ENCODE measurements at regions not wholly inside any gene's neighbourhood (a gene's known extent, or its start where the extent isn't known, plus 50 kb on each side); places are given as distances from the start of the nearest gene placed in this dataset.

- TF ChIP-seq CTCF (conservative IDR thresholded peaks at IDR 0.05) (no peak), ZFX (IDR thresholded peaks at IDR 0.05) (no peak)
Observed at GRCh38 chr2:14350856-14351255, 281.7 kb upstream of the LRATD1 start.

All from C4-2B (cell line).